Gastroesophageal sphincter (tissue), 3 donors: ENCODE measurements at regions not wholly inside any gene's neighbourhood (a gene's known extent, or its start where the extent isn't known, plus 50 kb on each side); places are given as distances from the start of the nearest gene placed in this dataset.

Source experiments
- POLR2A ChIP-seq, 2 donors: fragments of 450-650 bp; IDR thresholded peaks; one replicate each; pipeline ENCODE4 v1.6.1; 2017; ENCODE audit warnings: antibody characterized with exemption in 2 of 2, mild to moderate bottlenecking in 2 of 2, moderate library complexity in 1 of 2
- TF ChIP-seq, protein P1 (sequence below), 4 experiments: fragments of 200-600 bp in 2 of 4; fragments of 450-650 bp in 2 of 4; sonication (generic) in 1 of 4; IDR thresholded peaks; one replicate each; pipeline ENCODE4 v1.5.1; 2017 to 2019; ENCODE audit warnings: antibody characterized with exemption in 4 of 4, mild to moderate bottlenecking in 2 of 4, moderate library complexity in 2 of 4

DNA sequence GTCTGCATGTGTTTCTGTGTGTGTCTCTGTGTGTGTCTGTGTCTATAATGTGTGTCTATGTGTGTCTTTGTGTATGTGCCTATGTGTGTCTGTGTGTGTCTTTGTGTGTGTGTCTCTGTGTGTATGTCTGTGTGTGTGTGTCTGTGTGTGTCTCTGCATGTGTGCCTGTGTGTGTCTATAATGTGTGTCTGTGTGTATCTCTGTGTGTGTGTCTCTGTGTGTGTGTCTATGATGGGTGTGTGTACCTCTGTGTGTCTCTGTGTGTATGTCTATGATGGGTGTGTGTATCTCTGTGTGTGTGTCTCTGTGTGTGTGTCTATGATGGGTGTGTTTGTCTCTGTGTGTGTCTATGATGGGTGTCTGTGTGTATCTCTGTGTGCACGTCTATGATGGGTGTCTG, 126.2 kb upstream of the GPC1 start:
- TF ChIP-seq, protein P1, sequence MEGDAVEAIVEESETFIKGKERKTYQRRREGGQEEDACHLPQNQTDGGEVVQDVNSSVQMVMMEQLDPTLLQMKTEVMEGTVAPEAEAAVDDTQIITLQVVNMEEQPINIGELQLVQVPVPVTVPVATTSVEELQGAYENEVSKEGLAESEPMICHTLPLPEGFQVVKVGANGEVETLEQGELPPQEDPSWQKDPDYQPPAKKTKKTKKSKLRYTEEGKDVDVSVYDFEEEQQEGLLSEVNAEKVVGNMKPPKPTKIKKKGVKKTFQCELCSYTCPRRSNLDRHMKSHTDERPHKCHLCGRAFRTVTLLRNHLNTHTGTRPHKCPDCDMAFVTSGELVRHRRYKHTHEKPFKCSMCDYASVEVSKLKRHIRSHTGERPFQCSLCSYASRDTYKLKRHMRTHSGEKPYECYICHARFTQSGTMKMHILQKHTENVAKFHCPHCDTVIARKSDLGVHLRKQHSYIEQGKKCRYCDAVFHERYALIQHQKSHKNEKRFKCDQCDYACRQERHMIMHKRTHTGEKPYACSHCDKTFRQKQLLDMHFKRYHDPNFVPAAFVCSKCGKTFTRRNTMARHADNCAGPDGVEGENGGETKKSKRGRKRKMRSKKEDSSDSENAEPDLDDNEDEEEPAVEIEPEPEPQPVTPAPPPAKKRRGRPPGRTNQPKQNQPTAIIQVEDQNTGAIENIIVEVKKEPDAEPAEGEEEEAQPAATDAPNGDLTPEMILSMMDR (IDR thresholded peaks at IDR 0.05) = no peak
- no peak for TF ChIP-seq POLR2A (IDR thresholded peaks at IDR 0.05)
